ENCODE measurements at regions not wholly inside any gene's neighbourhood (a gene's known extent, or its start where the extent isn't known, plus 50 kb on each side); places are given as distances from the start of the nearest gene placed in this dataset.
"Not testable (repeated sequence)": the region's sequence is repeated elsewhere in the genome, so short reads cannot be mapped to it uniquely, and the experiment has no call there.

GRCh38 chr9:38153910-38154291 is 84.9 kb upstream of the SHB start:
- no peak for DNase-seq

GRCh38 chr9:38153152-38153909 is 84.3 kb upstream of the SHB start:
- DNase-seq, result no peak

- DNase-seq, result no peak
Observed at GRCh38 chr9:38149647-38150046, 80.6 kb upstream of the SHB start.

GRCh38 chr9:38146844-38147243 is 77.8 kb upstream of the SHB start:
- no peak for DNase-seq

GRCh38 chr9:38145526-38146053 is 76.6 kb upstream of the SHB start:
- no peak for DNase-seq

- no peak for DNase-seq
Observed at GRCh38 chr9:38144421-38144820, 75.4 kb upstream of the SHB start.

- no peak for DNase-seq
Observed at GRCh38 chr9:38141746-38142591, 72.9 kb upstream of the SHB start.

GRCh38 chr9:38138276-38138675 is 69.2 kb upstream of the SHB start:
- DNase-seq, result no peak

GRCh38 chr9:38137342-38137741 is 68.3 kb upstream of the SHB start:
- no peak for DNase-seq

- DNase-seq, result no peak
Observed at GRCh38 chr9:38136386-38136785, 67.4 kb upstream of the SHB start.

- DNase-seq, result no peak
Observed at GRCh38 chr9:38134611-38135237, 65.7 kb upstream of the SHB start.

- no peak for DNase-seq
Observed at GRCh38 chr9:38133595-38133994, 64.6 kb upstream of the SHB start.

- DNase-seq, result no peak
Observed at GRCh38 chr9:38132956-38133355, 63.9 kb upstream of the SHB start.

GRCh38 chr9:38131729-38132128 is 62.7 kb upstream of the SHB start:
- DNase-seq, result no peak

GRCh38 chr9:38130724-38131123 is 61.7 kb upstream of the SHB start:
- no peak for DNase-seq

- DNase-seq, result peak; percentile 5
Observed at GRCh38 chr9:38129366-38129765, 60.3 kb upstream of the SHB start.

GRCh38 chr9:38128752-38129270 is 59.8 kb upstream of the SHB start:
- no peak for DNase-seq

- no peak for DNase-seq
Observed at GRCh38 chr9:38127271-38127839, 58.3 kb upstream of the SHB start.

- no peak for DNase-seq
Observed at GRCh38 chr9:38126730-38127129, 57.7 kb upstream of the SHB start.

- no peak for DNase-seq
Observed at GRCh38 chr9:38125889-38126288, 56.9 kb upstream of the SHB start.

GRCh38 chr9:38123359-38123758 is 54.3 kb upstream of the SHB start:
- not testable (repeated sequence) for DNase-seq

GRCh38 chr9:38120961-38121360 is 51.9 kb upstream of the SHB start:
- no peak for DNase-seq

All from suppressor macrophage treated with lipopolysaccharide for 4 hours (primary cell).